SK-N-MC (cell line): ENCODE measurements at regions not wholly inside any gene's neighbourhood (a gene's known extent, or its start where the extent isn't known, plus 50 kb on each side); places are given as distances from the start of the nearest gene placed in this dataset.

Experiments
- EZH2 ChIP-seq: fragments of 200-600 bp; sonication (generic); IDR thresholded peaks from one replicate; pipeline ENCODE4 v1.6.1; 2017; ENCODE audit warnings: antibody characterized with exemption
- POLR2AphosphoS5 ChIP-seq: IDR thresholded peaks from 2 replicates; pipeline ENCODE4 v1.6.1; 2012; ENCODE audit warnings: mild to moderate bottlenecking, low read depth, low read length, borderline replicate concordance

GRCh38 chr4:126958482-126958881 lies 674.3 kb upstream of the INTU start:
- no peak for TF ChIP-seq EZH2
- TF ChIP-seq POLR2AphosphoS5: no peak
